ENCODE measurements at regions not wholly inside any gene's neighbourhood (a gene's known extent, or its start where the extent isn't known, plus 50 kb on each side); places are given as distances from the start of the nearest gene placed in this dataset.

GRCh38 chr12:114898159-114898558 lies 214.2 kb upstream of the TBX3 start:
- no peaks in the 10 kb centered on the region for H3K36me3 ChIP-seq
- no peak overlapping the region for H3K27ac ChIP-seq
- no peaks in the 10 kb centered on the region for H3K4me1 ChIP-seq (ENCODE audit: control insufficient read depth in 1 of 2, insufficient read depth in 1 of 2, low read depth in 1 of 2, low read length in 1 of 2)
- TF ChIP-seq, protein P1, sequence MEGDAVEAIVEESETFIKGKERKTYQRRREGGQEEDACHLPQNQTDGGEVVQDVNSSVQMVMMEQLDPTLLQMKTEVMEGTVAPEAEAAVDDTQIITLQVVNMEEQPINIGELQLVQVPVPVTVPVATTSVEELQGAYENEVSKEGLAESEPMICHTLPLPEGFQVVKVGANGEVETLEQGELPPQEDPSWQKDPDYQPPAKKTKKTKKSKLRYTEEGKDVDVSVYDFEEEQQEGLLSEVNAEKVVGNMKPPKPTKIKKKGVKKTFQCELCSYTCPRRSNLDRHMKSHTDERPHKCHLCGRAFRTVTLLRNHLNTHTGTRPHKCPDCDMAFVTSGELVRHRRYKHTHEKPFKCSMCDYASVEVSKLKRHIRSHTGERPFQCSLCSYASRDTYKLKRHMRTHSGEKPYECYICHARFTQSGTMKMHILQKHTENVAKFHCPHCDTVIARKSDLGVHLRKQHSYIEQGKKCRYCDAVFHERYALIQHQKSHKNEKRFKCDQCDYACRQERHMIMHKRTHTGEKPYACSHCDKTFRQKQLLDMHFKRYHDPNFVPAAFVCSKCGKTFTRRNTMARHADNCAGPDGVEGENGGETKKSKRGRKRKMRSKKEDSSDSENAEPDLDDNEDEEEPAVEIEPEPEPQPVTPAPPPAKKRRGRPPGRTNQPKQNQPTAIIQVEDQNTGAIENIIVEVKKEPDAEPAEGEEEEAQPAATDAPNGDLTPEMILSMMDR (IDR thresholded peaks at IDR 0.05): no peak
- H3K4me3 ChIP-seq (ENCODE audit: low read depth in 1 of 2, low read length in 1 of 2): no peak overlapping the region
- no peaks in the 10 kb centered on the region for H3K9me3 ChIP-seq
- H3K27me3 ChIP-seq: no peaks in the 10 kb centered on the region

- no peaks in the 10 kb centered on the region for H3K36me3 ChIP-seq
- no peaks in the 10 kb centered on the region for H3K27me3 ChIP-seq
- TF ChIP-seq, protein P1 (IDR thresholded peaks at IDR 0.05): no peak
- H3K9me3 ChIP-seq: no peaks in the 10 kb centered on the region
- no peak overlapping the region for H3K27ac ChIP-seq
- no peak overlapping the region for H3K4me3 ChIP-seq (ENCODE audit: low read depth in 1 of 2, low read length in 1 of 2)
- H3K4me1 ChIP-seq (ENCODE audit: control insufficient read depth in 1 of 2, insufficient read depth in 1 of 2, low read depth in 1 of 2, low read length in 1 of 2): no peaks in the 10 kb centered on the region
These were observed 211.9 kb upstream of the TBX3 start for GRCh38 chr12:114895827-114896226.

DNA sequence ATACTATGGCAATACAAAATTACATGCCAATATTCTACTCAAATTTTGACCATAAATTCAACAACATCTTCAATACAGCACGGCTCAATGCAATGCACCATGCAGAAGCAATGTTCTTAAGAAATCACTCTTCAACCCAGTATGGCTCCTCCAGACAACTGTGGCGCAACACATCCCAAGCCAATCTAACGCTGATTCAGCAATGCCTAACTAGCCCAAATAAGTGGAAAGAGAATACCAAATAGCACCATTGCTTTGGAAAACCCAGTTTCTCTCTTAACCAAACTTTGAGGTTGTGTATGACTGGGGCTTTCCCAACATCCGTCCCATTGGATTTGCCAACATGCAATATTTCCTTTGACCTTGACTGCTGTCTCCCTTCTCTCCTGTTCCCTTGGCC lies 211.1 kb upstream of the TBX3 start:
- H3K9me3 ChIP-seq: no peaks in the 10 kb centered on the region
- H3K4me1 ChIP-seq (ENCODE audit: control insufficient read depth in 1 of 2, insufficient read depth in 1 of 2, low read depth in 1 of 2, low read length in 1 of 2): no peaks in the 10 kb centered on the region
- TF ChIP-seq, protein P1 (IDR thresholded peaks at IDR 0.05): no peak
- H3K27me3 ChIP-seq: no peaks in the 10 kb centered on the region
- H3K4me3 ChIP-seq (ENCODE audit: low read depth in 1 of 2, low read length in 1 of 2): no peak overlapping the region
- no peak overlapping the region for H3K27ac ChIP-seq
- H3K36me3 ChIP-seq: no peaks in the 10 kb centered on the region

- H3K9me3 ChIP-seq: no peaks in the 10 kb centered on the region
- no peaks in the 10 kb centered on the region for H3K27me3 ChIP-seq
- no peak overlapping the region for H3K4me3 ChIP-seq (ENCODE audit: low read depth in 1 of 2, low read length in 1 of 2)
- H3K36me3 ChIP-seq: no peaks in the 10 kb centered on the region
- no peaks in the 10 kb centered on the region for H3K4me1 ChIP-seq (ENCODE audit: control insufficient read depth in 1 of 2, insufficient read depth in 1 of 2, low read depth in 1 of 2, low read length in 1 of 2)
- no peak overlapping the region for H3K27ac ChIP-seq
- TF ChIP-seq, protein P1 (IDR thresholded peaks at IDR 0.05): no peak
These were observed 210.1 kb upstream of the TBX3 start for GRCh38 chr12:114894076-114894475.

GRCh38 chr12:114888928-114889584 lies 205.1 kb upstream of the TBX3 start:
- no peak overlapping the region for H3K27ac ChIP-seq
- no peaks in the 10 kb centered on the region for H3K27me3 ChIP-seq
- H3K9me3 ChIP-seq: no peaks in the 10 kb centered on the region
- no peak overlapping the region for H3K4me3 ChIP-seq (ENCODE audit: low read depth in 1 of 2, low read length in 1 of 2)
- H3K36me3 ChIP-seq: no peaks in the 10 kb centered on the region
- H3K4me1 ChIP-seq (ENCODE audit: control insufficient read depth in 1 of 2, insufficient read depth in 1 of 2, low read depth in 1 of 2, low read length in 1 of 2): no peaks in the 10 kb centered on the region
- TF ChIP-seq, protein P1 (IDR thresholded peaks at IDR 0.05): no peak
